ENCODE measurements at regions not wholly inside any gene's neighbourhood (a gene's known extent, or its start where the extent isn't known, plus 50 kb on each side); places are given as distances from the start of the nearest gene placed in this dataset.
"Not testable (repeated sequence)": the region's sequence is repeated elsewhere in the genome, so short reads cannot be mapped to it uniquely, and the experiment has no call there.

GRCh38 chr15:96586901-96587300, 256.4 kb downstream of the NR2F2 start:
- no peak for DNase-seq

GRCh38 chr15:96589864-96590263, 259.4 kb downstream of the NR2F2 start:
- no peak for DNase-seq

- no peak for DNase-seq
Measured at GRCh38 chr15:96593735-96594134, 263.2 kb downstream of the NR2F2 start.

- no peak for DNase-seq
Measured at GRCh38 chr15:96595951-96596350, 265.5 kb downstream of the NR2F2 start.

GRCh38 chr15:96598514-96598913, 268.0 kb downstream of the NR2F2 start:
- DNase-seq, result peak; percentile 3

- no peak for DNase-seq
Measured at GRCh38 chr15:96599268-96599667, 268.8 kb downstream of the NR2F2 start.

GRCh38 chr15:96600350-96600749, 269.9 kb downstream of the NR2F2 start:
- DNase-seq, result no peak

GRCh38 chr15:96606617-96607016, 276.1 kb downstream of the NR2F2 start:
- DNase-seq, result no peak

GRCh38 chr15:96610757-96611156, 280.3 kb downstream of the NR2F2 start:
- no peak for DNase-seq

- no peak for DNase-seq
Measured at GRCh38 chr15:96612917-96613316, 282.4 kb downstream of the NR2F2 start.

- DNase-seq, result no peak
Measured at GRCh38 chr15:96619174-96619573, 288.7 kb downstream of the NR2F2 start.

GRCh38 chr15:96622714-96623113, 292.2 kb downstream of the NR2F2 start:
- no peak for DNase-seq

- no peak for DNase-seq
Measured at GRCh38 chr15:96625256-96625655, 294.8 kb downstream of the NR2F2 start.

GRCh38 chr15:96627031-96627568, 296.6 kb downstream of the NR2F2 start:
- DNase-seq, result no peak

GRCh38 chr15:96629511-96629910, 299.0 kb downstream of the NR2F2 start:
- DNase-seq, result no peak

GRCh38 chr15:96638793-96639192, 308.3 kb downstream of the NR2F2 start:
- no peak for DNase-seq

GRCh38 chr15:96645796-96646195, 315.3 kb downstream of the NR2F2 start:
- no peak for DNase-seq

- no peak for DNase-seq
Measured at GRCh38 chr15:96648866-96649265, 318.4 kb downstream of the NR2F2 start.

GRCh38 chr15:96657096-96657495, 326.6 kb downstream of the NR2F2 start:
- DNase-seq, result no peak

GRCh38 chr15:96666979-96667378, 336.5 kb downstream of the NR2F2 start:
- not testable (repeated sequence) for DNase-seq

- DNase-seq, result no peak
Measured at GRCh38 chr15:96670389-96670788, 339.9 kb downstream of the NR2F2 start.

GRCh38 chr15:96672629-96673028, 342.1 kb downstream of the NR2F2 start:
- DNase-seq, result no peak

GRCh38 chr15:96678386-96678785, 347.9 kb downstream of the NR2F2 start:
- DNase-seq, result no peak

GRCh38 chr15:96687388-96688107, 357.0 kb downstream of the NR2F2 start:
- no peak for DNase-seq

GRCh38 chr15:96690733-96691132, 360.2 kb downstream of the NR2F2 start:
- DNase-seq, result no peak
